ENCODE measurements at regions not wholly inside any gene's neighbourhood (a gene's known extent, or its start where the extent isn't known, plus 50 kb on each side); places are given as distances from the start of the nearest gene placed in this dataset.

DNA sequence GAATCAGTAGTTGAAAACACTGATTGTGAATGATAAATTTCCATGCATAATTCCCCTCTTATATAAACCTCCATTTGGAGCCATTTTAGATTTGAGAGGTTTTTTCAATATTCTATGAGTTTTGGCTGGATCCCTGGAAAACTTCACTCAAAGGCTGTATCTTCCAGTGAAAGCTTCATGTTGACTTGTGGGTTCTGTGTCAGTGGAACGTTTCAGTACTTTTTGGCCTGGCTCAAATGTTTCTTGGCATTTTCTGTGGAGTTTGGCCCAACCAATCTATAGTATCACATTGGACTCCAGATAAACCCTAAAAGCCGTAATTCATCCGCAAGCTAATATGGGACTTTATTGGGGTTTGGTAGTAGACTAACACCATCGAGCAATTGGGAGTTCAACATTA is 172.6 kb upstream of the PRPS1L1 start:
- Histone ChIP-seq H3K4me3 (no peak overlapping the region), H3K36me3 (ENCODE audit: insufficient read depth) (no peaks in the 10 kb centered on the region), H3K4me1 (ENCODE audit: insufficient read depth) (no peaks in the 10 kb centered on the region), H4K20me1 (replicated peaks; ENCODE audit: insufficient read depth) (no peaks in the 10 kb centered on the region), H3K9me2 (ENCODE audit: insufficient read depth) (no peaks in the 10 kb centered on the region), H3F3A (replicated peaks; ENCODE audit: low read depth) (no peaks in the 10 kb centered on the region), H3K27ac (ENCODE audit: low read depth) (no peak overlapping the region), H3K79me2 (replicated peaks; ENCODE audit: insufficient read depth) (no peaks in the 10 kb centered on the region), H2AFZ (no peak overlapping the region), H3K27me3 (ENCODE audit: insufficient read depth) (no peaks in the 10 kb centered on the region), H3K4me2 (no peak overlapping the region)
- DNase-seq (ENCODE audit: low spot score) (no peak), ATAC-seq (no peak)
- no peak for TF ChIP-seq EZH2 (IDR thresholded peaks at IDR 0.05; ENCODE audit: low read depth, unreplicated experiment)
- TF ChIP-seq EZH2phosphoT487 (IDR thresholded peaks at IDR 0.05; ENCODE audit: unreplicated experiment): no peak
- TF ChIP-seq ETS1 (IDR thresholded peaks at IDR 0.05): no peak
- no peak for TF ChIP-seq STAT1 (IDR thresholded peaks at IDR 0.05; ENCODE audit: unreplicated experiment)
- no peak for TF ChIP-seq NANOG (IDR thresholded peaks at IDR 0.05; ENCODE audit: borderline replicate concordance)
- Mint-ChIP-seq H3K36me3 (ENCODE audit: low read depth) (no peaks in the 10 kb centered on the region), H3K27ac (no peak overlapping the region), H3K9me3 (no peaks in the 10 kb centered on the region), H3K27me3 (ENCODE audit: insufficient read depth, low read depth, poor library complexity) (no peaks in the 10 kb centered on the region), H3K4me1 (peaks cover 4% of the 10 kb centered on the region; the same call in 1 of the 3 replicates), H3K4me3 (no peak overlapping the region)

- Mint-ChIP-seq H3K27ac (no peak overlapping the region), H3K4me3 (no peak overlapping the region), H3K36me3 (ENCODE audit: low read depth) (no peaks in the 10 kb centered on the region), H3K27me3 (ENCODE audit: insufficient read depth, low read depth, poor library complexity) (no peaks in the 10 kb centered on the region), H3K9me3 (no peaks in the 10 kb centered on the region), H3K4me1 (peaks cover 4% of the 10 kb centered on the region; the same call in 1 of the 3 replicates)
- Histone ChIP-seq H2AFZ (no peak overlapping the region), H3K9me2 (ENCODE audit: insufficient read depth) (no peaks in the 10 kb centered on the region), H3K4me2 (no peak overlapping the region), H3K36me3 (ENCODE audit: insufficient read depth) (no peaks in the 10 kb centered on the region), H3K27ac (ENCODE audit: low read depth) (no peak overlapping the region), H3K27me3 (ENCODE audit: insufficient read depth) (no peaks in the 10 kb centered on the region), H4K20me1 (replicated peaks; ENCODE audit: insufficient read depth) (no peaks in the 10 kb centered on the region), H3K4me3 (no peak overlapping the region), H3K4me1 (ENCODE audit: insufficient read depth) (no peaks in the 10 kb centered on the region), H3F3A (replicated peaks; ENCODE audit: low read depth) (no peaks in the 10 kb centered on the region), H3K79me2 (replicated peaks; ENCODE audit: insufficient read depth) (no peaks in the 10 kb centered on the region)
- TF ChIP-seq NANOG (IDR thresholded peaks at IDR 0.05; ENCODE audit: borderline replicate concordance): no peak
- no peak for TF ChIP-seq REST (IDR thresholded peaks at IDR 0.05; ENCODE audit: unreplicated experiment)
- no peak for ATAC-seq
- DNase-seq (ENCODE audit: low spot score): no peak
Observed at GRCh38 chr7:18200855-18201254, 173.2 kb upstream of the PRPS1L1 start.

- no peaks in the 10 kb centered on the region for H3K79me2 ChIP-seq (replicated peaks; ENCODE audit: insufficient read depth)
- H3K4me2 ChIP-seq: no peak overlapping the region
- no peak overlapping the region for H3K4me3 ChIP-seq
- no peak overlapping the region for H3K27ac Mint-ChIP-seq
- H2AFZ ChIP-seq: no peak overlapping the region
- H3K9me2 ChIP-seq (ENCODE audit: insufficient read depth): no peaks in the 10 kb centered on the region
- no peaks in the 10 kb centered on the region for H4K20me1 ChIP-seq (replicated peaks; ENCODE audit: insufficient read depth)
- H3K27me3 ChIP-seq (ENCODE audit: insufficient read depth): no peaks in the 10 kb centered on the region
- ATAC-seq: no peak
- H3K36me3 ChIP-seq (ENCODE audit: insufficient read depth): no peaks in the 10 kb centered on the region
- no peaks in the 10 kb centered on the region for H3K4me1 ChIP-seq (ENCODE audit: insufficient read depth)
- no peak overlapping the region for H3K27ac ChIP-seq (ENCODE audit: low read depth)
- H3F3A ChIP-seq (replicated peaks; ENCODE audit: low read depth): no peaks in the 10 kb centered on the region
- no peaks in the 10 kb centered on the region for H3K9me3 Mint-ChIP-seq
- no peak overlapping the region for H3K4me3 Mint-ChIP-seq
- DNase-seq (ENCODE audit: low spot score): no peak
- H3K27me3 Mint-ChIP-seq (ENCODE audit: insufficient read depth, low read depth, poor library complexity): no peaks in the 10 kb centered on the region
- peaks cover 4% of the 10 kb centered on the region; the same call in 1 of the 3 replicates for H3K4me1 Mint-ChIP-seq
- no peaks in the 10 kb centered on the region for H3K36me3 Mint-ChIP-seq (ENCODE audit: low read depth)
- no peak for TF ChIP-seq JUNB (IDR thresholded peaks at IDR 0.05; ENCODE audit: unreplicated experiment)
- TF ChIP-seq EZH2phosphoT487 (IDR thresholded peaks at IDR 0.05; ENCODE audit: unreplicated experiment): no peak
- TF ChIP-seq NANOG (IDR thresholded peaks at IDR 0.05; ENCODE audit: borderline replicate concordance): no peak
- TF ChIP-seq ZNF114 (CRISPR knock-in tag; IDR thresholded peaks at IDR 0.05): no peak
- TF ChIP-seq ETS1 (IDR thresholded peaks at IDR 0.05): no peak
- TF ChIP-seq CTCF (conservative IDR thresholded peaks at IDR 0.05; ENCODE audit: low read depth in 2 of 2): no peak
- no peak for TF ChIP-seq POLR2AphosphoS5 (IDR thresholded peaks at IDR 0.05; ENCODE audit: low read depth)
Observed at GRCh38 chr7:18201350-18201749, 173.7 kb upstream of the PRPS1L1 start.

Measured in GM23338 (cell line).